ENCODE measurements at regions not wholly inside any gene's neighbourhood (a gene's known extent, or its start where the extent isn't known, plus 50 kb on each side); places are given as distances from the start of the nearest gene placed in this dataset.

GRCh38 chr5:58022055-58022454, 437.8 kb downstream of the PLK2 start:
- Histone ChIP-seq H3K9me3 (no peaks in the 10 kb centered on the region), H3K4me3 (no peak overlapping the region), H3K27me3 (replicated peaks in 1 of 7) (no peaks in the 10 kb centered on the region), H3K36me3 (no peaks in the 10 kb centered on the region), H3K27ac (no peak overlapping the region), H3K4me1 (no peaks in the 10 kb centered on the region)
- DNase-seq, result no peak
- TF ChIP-seq POLR2A (IDR thresholded peaks at IDR 0.05), result no peak
- no peak for TF ChIP-seq POLR2AphosphoS5 (IDR thresholded peaks at IDR 0.05)
- TF ChIP-seq CTCF (IDR thresholded peaks at IDR 0.05 in 8 of 11, conservative IDR thresholded peaks at IDR 0.05 in 3 of 11), result no peak
- intact Hi-C loops (cut with DNase I; ENCODE audit: low total_unique reads), result no loop called here
- WGBS, 5 donors, result 57 to 93% (median 83%) methylated on average over 2 of the region's 2 CpGs

DNA sequence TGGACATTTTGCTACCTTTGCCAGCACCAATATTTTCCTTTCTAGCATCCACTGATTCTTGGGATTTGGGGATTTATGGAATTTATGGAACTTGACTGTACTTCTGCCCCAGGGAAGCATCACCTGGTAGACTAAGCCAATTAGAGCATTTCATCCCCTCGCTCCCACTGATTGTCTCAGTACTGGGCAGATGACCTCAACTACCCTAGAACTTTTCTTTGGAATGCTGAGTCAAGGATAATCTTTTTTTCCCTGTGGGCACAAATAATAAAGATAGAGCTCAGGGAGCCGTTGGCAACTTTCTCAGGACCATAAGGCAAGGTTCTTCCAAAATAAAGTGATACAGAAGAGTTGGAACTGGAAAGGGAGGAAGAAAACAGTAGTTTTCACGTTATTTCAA, 438.4 kb downstream of the PLK2 start:
- no peaks in the 10 kb centered on the region for H3K4me1 ChIP-seq
- H3K4me3 ChIP-seq, result no peak overlapping the region
- intact Hi-C loops (cut with DNase I; ENCODE audit: low total_unique reads), result no loop called here
- DNase-seq, result no peak
- no peaks in the 10 kb centered on the region for H3K9me3 ChIP-seq
- H3K36me3 ChIP-seq, result no peaks in the 10 kb centered on the region
- no peaks in the 10 kb centered on the region for H3K27me3 ChIP-seq (replicated peaks in 1 of 7)
- WGBS, 5 donors, result 57 to 73% (median 65%) methylated on average over 3 of the region's 3 CpGs
- TF ChIP-seq CTCF (IDR thresholded peaks at IDR 0.05 in 8 of 11, conservative IDR thresholded peaks at IDR 0.05 in 3 of 11), result no peak
- no peak for TF ChIP-seq POLR2AphosphoS5 (IDR thresholded peaks at IDR 0.05)
- no peak for TF ChIP-seq POLR2A (IDR thresholded peaks at IDR 0.05)
- peak overlapping the region in 1 of 8 donors; percentile 82 for H3K27ac ChIP-seq

- peak; percentile 76 for DNase-seq
- intact Hi-C loops (cut with DNase I; ENCODE audit: low total_unique reads), result no loop called here
- WGBS, 5 donors, result 32 to 63% (median 41%) methylated on average over 3 of the region's 3 CpGs
- Histone ChIP-seq H3K4me3 (no peak overlapping the region), H3K27ac (peak overlapping the region in 5 of 8 donors; percentile 60 to 82 (median 73)), H3K9me3 (no peaks in the 10 kb centered on the region), H3K4me1 (no peaks in the 10 kb centered on the region), H3K27me3 (replicated peaks in 1 of 7) (no peaks in the 10 kb centered on the region), H3K36me3 (no peaks in the 10 kb centered on the region)
- TF ChIP-seq CTCF (IDR thresholded peaks at IDR 0.05 in 8 of 11, conservative IDR thresholded peaks at IDR 0.05 in 3 of 11) (no peak), POLR2A (IDR thresholded peaks at IDR 0.05) (no peak), POLR2AphosphoS5 (IDR thresholded peaks at IDR 0.05) (peak in 2 of 3 donors; percentile 75 to 82)
These were observed 440.3 kb downstream of the PLK2 start for GRCh38 chr5:58019614-58020013.

- DNase-seq, result no peak
- Histone ChIP-seq H3K9me3 (no peaks in the 10 kb centered on the region), H3K4me1 (no peaks in the 10 kb centered on the region), H3K27me3 (replicated peaks in 1 of 7) (no peaks in the 10 kb centered on the region), H3K36me3 (no peaks in the 10 kb centered on the region), H3K4me3 (no peak overlapping the region), H3K27ac (peak overlapping the region in 4 of 8 donors; percentile 15 to 74 (median 67))
- 90 to 100% (median 96%) methylated on average over 1 of the region's 1 CpG for WGBS, 5 donors
- TF ChIP-seq POLR2AphosphoS5 (IDR thresholded peaks at IDR 0.05), result no peak
- TF ChIP-seq CTCF (IDR thresholded peaks at IDR 0.05 in 8 of 11, conservative IDR thresholded peaks at IDR 0.05 in 3 of 11), result no peak
- no peak for TF ChIP-seq POLR2A (IDR thresholded peaks at IDR 0.05)
- intact Hi-C loops (cut with DNase I; ENCODE audit: low total_unique reads), result no loop called here
These were observed 441.9 kb downstream of the PLK2 start for GRCh38 chr5:58018016-58018415.

Data from spleen (tissue), 11 donors.